Heart left ventricle (tissue), 16 donors: ENCODE measurements at regions not wholly inside any gene's neighbourhood (a gene's known extent, or its start where the extent isn't known, plus 50 kb on each side); places are given as distances from the start of the nearest gene placed in this dataset.

Experiments
- ATAC-seq, 4 donors: fragments of 200-7000 bp; cut with Tn5 transposase; one replicate each; pipeline ENCODE4 v1.9.1; 2020 to 2022; ENCODE audit warnings: moderate library complexity in 4 of 4, mild to moderate bottlenecking in 3 of 4, moderate number of reproducible peaks in 1 of 4
- DNase-seq, 5 donors: peaks; one replicate each; pipeline ENCODE4 v3.0.0-alpha.2; 2020
- H3K27ac ChIP-seq, 12 donors: fragments of 200-600 bp; sonication (generic) in 4 of 12; one replicate each; pipeline versions ENCODE4 v1.5.0 to v1.8.0; 2016 to 2022; ENCODE audit warnings: mild to moderate bottlenecking in 2 of 12
- H3K27me3 ChIP-seq, 9 donors: fragments of 200-600 bp; sonication (generic) in 2 of 9; one replicate each; pipeline versions ENCODE4 v1.5.1 to v1.8.0; 2016 to 2022; ENCODE audit warnings: mild to moderate bottlenecking in 3 of 9
- H3K36me3 ChIP-seq, 9 donors: fragments of 200-600 bp; sonication (generic) in 2 of 9; one replicate each; pipeline versions ENCODE4 v1.5.0 to v1.8.0; 2018 to 2022; ENCODE audit warnings: mild to moderate bottlenecking in 2 of 9
- H3K4me1 ChIP-seq, 12 donors: fragments of 200-600 bp; sonication (generic) in 4 of 12; one replicate each; pipeline versions ENCODE4 v1.5.0 to v1.8.0; 2016 to 2022; ENCODE audit warnings: mild to moderate bottlenecking in 3 of 12
- H3K4me3 ChIP-seq, 12 donors: fragments of 200-600 bp; sonication (generic) in 4 of 12; one replicate each; pipeline versions ENCODE4 v1.5.0 to v1.8.0; 2017 to 2022; ENCODE audit warnings: mild to moderate bottlenecking in 9 of 12, moderate library complexity in 4 of 12
- H3K9me3 ChIP-seq, 12 donors: fragments of 200-600 bp; sonication (generic) in 4 of 12; one replicate each; pipeline versions ENCODE4 v1.5.0 to v1.8.0; 2016 to 2022; ENCODE audit warnings: mild to moderate bottlenecking in 1 of 12
- CTCF ChIP-seq, 12 donors: fragments of 200-600 bp; sonication (generic) in 4 of 12; IDR thresholded peaks; one replicate each; pipeline versions ENCODE4 v1.5.0 to v1.8.0; 2018 to 2022; ENCODE audit warnings: antibody characterized with exemption in 12 of 12, mild to moderate bottlenecking in 5 of 12
- POLR2A ChIP-seq, 2 donors: fragments of 450-650 bp; IDR thresholded peaks; one replicate each; pipeline ENCODE4 v1.6.1; 2017; ENCODE audit warnings: antibody characterized with exemption in 2 of 2, mild to moderate bottlenecking in 2 of 2, moderate library complexity in 2 of 2
- WGBS, 4 donors: extraction: QIAGEN DNeasy Blood & Tissue Kit in 2 of 4; methylation state at CpG; one replicate each; pipeline versions ENCODE4 v1.1.5 to v1.1.7; 2013 to 2018; 5-methylcytosine and 5-hydroxymethylcytosine counted together
- intact Hi-C, 10 donors: fragments of 100-400 bp; cut with DNase I; formaldehyde crosslinking; loops; one replicate each; pipeline versions ENCODE4 v1.11.1 to v1.14.2; 2022
- donor health status: ischemic (EF 13 %, LVEDD 7.1; RV severe dilation, severe dysfunction).
- donor health status: healthy with polysubstance abuse.
- donor health status: DM: no; HTN: yes; CAD: no.
- donor health status: DM: no; HTN: no; CAD: no.
- donor health status: ischemic (EF 25% LVEDD 6.9; RV normal size, moderate dysfunction).
- donor health status: ischemic (EF 25% LVEDD 5.7; RV mildly dilated, moderate dysfunction).
- donor health status: healthy.
- donor health status: DM: yes; HTN: yes; CAD: no.
- donor health status: ischemic (EF 35%, LVEDD 5.7; RV mildly dilated, moderate dysfunction).
- donor health status: nonischemic (EF 11% LVEDD 7.7; RV severe dilation, severe dysfunction).
- donor health status: DM: yes; HTN: yes; CAD: no.
- donor health status: PGD.
- donor health status: ischemic (EF 29% LVEDD 5.4; RV normal size, mild dysfunction).
- donor health status: nonischemic (EF 23%, LVEDD 6.1; RV moderate dilation, normal function).

GRCh38 chr4:149135062-149135461 lies 680.6 kb downstream of the IQCM start:
- TF ChIP-seq CTCF (IDR thresholded peaks at IDR 0.05), result no peak
- no peak for TF ChIP-seq POLR2A (IDR thresholded peaks at IDR 0.05)
- 81 to 86% (median 85%) methylated on average over 4 of the region's 4 CpGs for WGBS, 4 donors
- no peak overlapping the region for H3K27ac ChIP-seq
- ATAC-seq, result no peak
- H3K4me3 ChIP-seq, result no peak overlapping the region
- no peak for DNase-seq
- no peaks in the 10 kb centered on the region for H3K27me3 ChIP-seq
- no peaks in the 10 kb centered on the region for H3K4me1 ChIP-seq
- intact Hi-C loops, result no loop called here
- peaks cover 0 to 20% (median 6%) of the 10 kb centered on the region in 12 donors for H3K9me3 ChIP-seq
- H3K36me3 ChIP-seq, result no peaks in the 10 kb centered on the region

GRCh38 chr4:149121023-149121404 lies 678.8 kb upstream of the NR3C2 start:
- H3K4me1 ChIP-seq, result peaks cover 0 to 7% (median 0%) of the 10 kb centered on the region in 12 donors
- intact Hi-C loops, result no loop called here
- no peaks in the 10 kb centered on the region for H3K27me3 ChIP-seq
- 58 to 80% (median 68%) methylated on average over 5 of the region's 5 CpGs for WGBS, 4 donors
- no peaks in the 10 kb centered on the region for H3K9me3 ChIP-seq
- H3K27ac ChIP-seq, result peak overlapping the region in 3 of 12 donors; percentile 32 to 33 (median 32)
- no peak overlapping the region for H3K4me3 ChIP-seq
- DNase-seq, result no peak
- TF ChIP-seq POLR2A (IDR thresholded peaks at IDR 0.05) (no peak), CTCF (IDR thresholded peaks at IDR 0.05) (no peak)
- no peaks in the 10 kb centered on the region for H3K36me3 ChIP-seq
- ATAC-seq, result peak in 1 of 4 donors; percentile 81

GRCh38 chr4:149120331-149121022 lies 678.3 kb upstream of the NR3C2 start:
- H3K36me3 ChIP-seq, result no peaks in the 10 kb centered on the region
- H3K4me3 ChIP-seq, result no peak overlapping the region
- peak in 2 of 4 donors; percentile 33 to 73 for ATAC-seq
- 50 to 60% (median 53%) methylated on average over 2 of the region's 2 CpGs for WGBS, 4 donors
- intact Hi-C loops, result no loop called here
- no peak for TF ChIP-seq CTCF (IDR thresholded peaks at IDR 0.05)
- peaks cover 0 to 7% (median 0%) of the 10 kb centered on the region in 12 donors for H3K4me1 ChIP-seq
- no peak for DNase-seq
- H3K27ac ChIP-seq, result peak overlapping the region in 4 of 12 donors; percentile 2 to 33 (median 22)
- no peaks in the 10 kb centered on the region for H3K27me3 ChIP-seq
- H3K9me3 ChIP-seq, result no peaks in the 10 kb centered on the region

- Histone ChIP-seq H3K27me3 (no peaks in the 10 kb centered on the region), H3K4me3 (no peak overlapping the region), H3K4me1 (peaks cover 0 to 7% (median 0%) of the 10 kb centered on the region in 12 donors), H3K9me3 (no peaks in the 10 kb centered on the region), H3K27ac (no peak overlapping the region), H3K36me3 (no peaks in the 10 kb centered on the region)
- no peak for ATAC-seq
- WGBS, 4 donors, result 95 to 100% (median 97%) methylated on average over 2 of the region's 2 CpGs
- DNase-seq, result no peak
- intact Hi-C loops, result no loop called here
- no peak for TF ChIP-seq CTCF (IDR thresholded peaks at IDR 0.05)
- TF ChIP-seq POLR2A (IDR thresholded peaks at IDR 0.05), result no peak
These were observed 674.6 kb upstream of the NR3C2 start for GRCh38 chr4:149116806-149117205.
